Frontal cortex (tissue), 3 donors: ENCODE measurements at regions not wholly inside any gene's neighbourhood (a gene's known extent, or its start where the extent isn't known, plus 50 kb on each side); places are given as distances from the start of the nearest gene placed in this dataset.
"Not testable (repeated sequence)": the region's sequence is repeated elsewhere in the genome, so short reads cannot be mapped to it uniquely, and the experiment has no call there.

Experiments used
- DNase-seq, 2 donors: peaks; one replicate each; pipeline ENCODE4 v3.0.0; 2012; ENCODE audit warnings: low spot score in 2 of 2
- FAIRE-seq: peaks from 2 replicates; lab custom pipeline; 2012; peaks lifted over from hg19 to GRCh38; lab: Jason Lieb, UNC
- donor health status: control.
- donor health status: control.
- donor health status: control.

DNA sequence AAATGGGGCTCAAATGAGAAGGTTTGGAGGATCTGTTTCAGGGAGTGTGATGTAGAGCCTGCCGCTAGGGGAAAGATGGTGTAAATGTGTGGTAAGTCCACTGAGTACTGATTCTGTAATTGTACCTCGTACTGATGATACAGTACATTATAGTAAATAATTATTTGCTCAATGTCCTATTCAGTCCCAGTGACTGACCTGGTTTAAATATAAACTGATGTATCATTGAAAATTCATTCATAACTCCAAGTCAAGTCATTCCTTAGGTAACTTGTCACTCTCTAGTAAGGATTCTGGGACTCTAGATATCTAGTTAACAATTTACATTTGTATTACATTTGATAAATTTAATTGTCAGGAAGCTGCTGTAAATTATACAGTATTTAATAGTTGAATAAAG, 667.3 kb downstream of the DTWD2 start:
- FAIRE-seq (no peak), DNase-seq (no peak)

DNA sequence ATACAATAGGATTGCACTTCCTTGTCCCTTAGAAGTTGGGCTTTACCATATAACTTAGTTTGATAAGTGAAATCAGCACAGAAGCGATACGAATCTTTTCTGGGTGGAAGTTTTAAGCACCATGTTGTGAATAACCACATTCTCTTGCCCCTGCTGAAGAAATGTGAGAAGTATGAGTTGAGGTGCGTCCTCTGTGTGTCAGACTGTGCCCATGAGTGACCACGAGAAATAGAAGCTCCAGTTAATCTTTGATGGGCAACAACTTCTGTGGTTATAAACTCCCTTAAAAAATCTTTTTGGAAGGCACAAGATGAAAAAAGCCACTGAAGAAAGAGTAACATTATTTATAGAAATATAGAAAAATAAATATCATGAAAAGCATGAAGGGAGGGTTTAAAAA, 668.2 kb downstream of the DTWD2 start:
- no peak for FAIRE-seq
- DNase-seq, result no peak

DNA sequence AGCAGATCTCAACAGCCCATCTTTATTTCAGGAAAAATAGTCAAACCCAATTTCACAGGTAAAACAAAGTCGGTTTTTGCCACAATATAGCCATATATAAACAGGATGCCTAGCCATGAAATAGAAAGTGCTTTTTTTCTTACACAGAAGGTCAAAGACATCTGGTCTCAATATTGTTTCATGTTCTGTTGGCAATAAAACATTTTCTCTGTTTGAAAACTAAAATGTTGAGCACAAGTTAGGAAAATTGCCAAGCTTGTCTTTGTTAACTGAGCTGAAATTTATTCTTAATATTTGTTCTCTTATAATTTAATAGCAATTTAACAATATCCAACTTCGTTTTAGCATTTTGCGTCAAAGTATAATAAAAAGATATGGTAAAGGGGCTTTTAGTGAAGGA, 673.4 kb downstream of the DTWD2 start:
- FAIRE-seq (no peak), DNase-seq (no peak)

DNA sequence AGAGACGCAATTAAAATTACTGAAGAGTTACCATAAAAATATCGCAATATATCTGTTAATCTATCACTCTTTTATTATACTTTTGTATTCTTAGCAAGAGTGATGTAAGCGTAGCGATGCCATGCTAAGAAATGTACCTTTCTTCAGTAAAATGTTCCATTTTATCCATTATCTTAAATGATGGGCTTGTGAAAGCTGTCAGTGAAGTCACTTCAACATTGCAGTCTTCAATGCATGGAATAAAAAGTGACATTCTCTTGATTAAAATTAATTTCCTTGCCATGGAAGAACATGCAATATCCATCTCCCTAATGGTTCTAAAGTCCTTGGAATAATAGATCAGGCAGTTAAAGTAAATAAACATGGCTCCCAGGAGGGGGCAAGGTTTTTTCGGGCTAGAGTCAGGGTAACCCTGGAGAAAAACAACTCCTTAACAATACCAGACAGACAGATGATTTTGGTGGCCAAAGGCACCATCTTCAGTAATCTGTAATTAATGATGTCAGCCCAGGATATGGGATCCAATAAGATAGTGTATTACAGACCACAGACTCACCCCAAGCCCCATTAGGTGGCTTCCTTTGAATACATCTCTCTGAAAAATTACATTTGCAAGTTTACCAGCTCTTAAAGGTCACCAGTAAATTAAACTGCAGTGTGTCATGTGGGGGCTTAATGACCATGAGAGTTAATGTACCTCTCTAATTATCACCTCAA, 677.1 kb downstream of the DTWD2 start:
- FAIRE-seq, result no peak

DNA sequence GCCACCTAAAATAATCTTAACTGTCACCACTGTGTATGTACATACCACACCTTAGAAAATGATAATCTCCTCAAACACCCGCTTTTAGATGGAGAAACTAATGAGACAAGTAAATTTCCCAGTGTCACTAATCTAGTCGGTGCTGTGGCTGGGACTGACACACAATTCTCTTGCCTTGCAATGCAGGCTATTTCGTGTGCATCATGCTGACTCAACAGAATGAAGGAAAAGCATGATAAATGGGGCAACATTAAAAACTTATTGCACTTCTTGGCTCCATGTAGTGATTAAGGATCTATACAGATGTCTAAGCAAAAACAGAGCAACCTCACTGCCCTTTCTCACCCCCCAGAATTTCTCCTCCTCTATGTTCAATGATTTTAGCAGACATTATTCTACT, 677.9 kb downstream of the DTWD2 start:
- FAIRE-seq, result no peak
- DNase-seq, result no peak

More for the DNA sequence above, 677.1 kb downstream of the DTWD2 start:
- DNase-seq, result no peak

DNA sequence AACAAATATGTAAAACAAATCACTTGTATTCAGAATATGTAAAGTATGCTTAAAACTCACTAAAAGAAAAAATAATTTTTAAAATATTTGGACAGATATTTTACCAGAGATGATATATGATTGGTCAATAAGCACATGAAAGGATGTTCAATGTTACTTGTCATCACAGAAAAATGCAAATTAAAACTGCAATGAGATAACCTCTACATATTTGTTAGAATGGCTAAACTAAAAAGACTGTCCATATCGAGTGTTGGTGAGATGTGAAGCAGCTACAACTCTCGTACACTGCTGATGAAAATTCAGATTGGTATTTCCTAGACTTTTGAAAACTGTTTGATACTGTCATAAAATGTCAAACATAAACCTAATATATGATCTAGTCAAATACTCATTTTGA, 685.1 kb downstream of the DTWD2 start:
- DNase-seq (no peak), FAIRE-seq (no peak)

DNA sequence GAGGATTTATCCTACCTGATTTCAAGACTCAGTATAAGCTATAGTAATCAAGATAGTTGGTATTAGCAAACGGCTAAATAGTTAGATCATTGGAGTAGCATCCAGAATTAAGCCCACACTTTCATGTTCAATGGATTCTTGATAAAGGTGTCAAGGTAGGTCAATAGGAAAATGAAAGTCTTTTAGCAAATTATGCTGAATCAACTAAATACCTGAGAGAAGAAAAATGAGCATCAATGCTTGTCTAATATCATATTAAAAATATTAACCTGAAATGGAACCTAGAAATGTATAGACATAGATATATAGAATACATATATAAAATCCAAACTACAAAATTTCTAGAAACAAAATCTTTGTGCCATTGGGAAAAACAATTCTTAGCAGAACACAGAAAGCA, 685.6 kb downstream of the DTWD2 start:
- FAIRE-seq (no peak), DNase-seq (no peak)

DNA sequence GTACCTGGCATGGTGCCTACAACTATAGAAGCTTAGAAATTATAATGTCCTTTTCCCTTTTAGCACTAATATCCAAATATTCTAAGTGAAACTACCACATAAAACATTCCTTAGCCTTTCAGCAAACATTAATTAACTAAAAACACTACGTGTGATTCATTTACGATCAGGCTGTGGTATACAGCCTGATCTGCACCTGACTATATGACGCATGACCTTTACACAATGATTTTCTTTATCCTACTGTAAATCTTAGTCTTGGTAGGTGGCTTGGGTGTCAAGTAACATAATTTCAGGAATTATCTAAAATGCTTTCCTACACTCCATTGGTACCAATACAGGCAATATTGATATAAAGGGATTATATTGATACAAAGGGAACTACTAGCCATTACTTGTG, 686.7 kb downstream of the DTWD2 start:
- FAIRE-seq (no peak), DNase-seq (no peak)

DNA sequence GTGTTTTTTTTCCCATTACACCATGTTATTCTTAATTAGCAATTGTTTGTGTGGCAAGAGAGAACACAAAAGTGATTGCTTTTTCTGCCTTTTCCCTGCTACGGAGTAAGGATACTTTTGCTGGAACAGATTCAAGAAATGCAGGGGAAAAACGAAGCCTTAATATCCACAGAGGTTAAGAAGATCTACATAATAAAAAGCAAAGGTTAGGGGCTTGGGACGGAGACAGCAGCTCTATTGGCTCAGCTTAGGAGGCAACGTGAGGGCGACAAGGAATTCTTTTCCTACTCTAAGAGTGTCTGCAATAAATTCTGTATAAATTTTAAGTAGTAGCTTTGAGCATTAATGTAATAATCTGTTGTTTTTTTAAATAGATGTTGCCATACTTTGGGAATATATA, 693.3 kb downstream of the DTWD2 start:
- DNase-seq, result no peak
- FAIRE-seq, result no peak

- no peak for DNase-seq
- no peak for FAIRE-seq
Measured at GRCh38 chr5:118293378-118293777, 695.0 kb downstream of the DTWD2 start.

- FAIRE-seq, result no peak
Measured at GRCh38 chr5:118290204-118290603, 698.1 kb downstream of the DTWD2 start.

GRCh38 chr5:118284230-118284629, 704.1 kb downstream of the DTWD2 start:
- FAIRE-seq, DNase-seq: not testable (repeated sequence)

More at GRCh38 chr5:118290204-118290603, 698.1 kb downstream of the DTWD2 start:
- no peak for DNase-seq

DNA sequence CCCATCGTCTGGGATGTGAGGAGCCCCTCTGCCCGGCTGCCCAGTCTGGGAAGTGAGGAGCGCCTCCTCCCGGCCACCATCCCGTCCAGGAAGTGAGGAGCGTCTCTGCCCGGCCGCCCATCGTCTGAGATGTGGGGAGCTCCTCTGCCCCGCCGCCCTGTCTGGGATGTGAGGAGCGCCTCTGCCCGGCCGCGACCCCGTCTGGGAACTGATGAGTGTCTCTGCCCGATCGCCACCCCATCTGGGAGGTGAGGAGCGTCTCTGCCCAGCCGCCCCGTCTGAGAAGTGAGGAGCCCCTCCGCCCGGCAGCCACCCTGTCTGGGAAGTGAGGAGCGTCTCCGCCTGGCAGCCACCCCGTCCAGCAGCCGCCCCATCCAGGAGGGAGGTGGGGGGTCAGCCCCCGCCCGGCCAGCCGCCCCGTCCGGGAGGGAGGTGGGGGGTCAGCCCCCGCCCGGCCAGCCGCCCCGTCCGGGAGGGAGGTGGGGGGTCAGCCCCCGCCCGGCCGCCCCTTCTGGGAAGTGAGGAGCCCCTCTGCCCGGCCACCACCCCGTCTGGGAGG, 705.8 kb downstream of the DTWD2 start:
- not testable (repeated sequence) for DNase-seq, FAIRE-seq

GRCh38 chr5:118279540-118280294, 708.6 kb downstream of the DTWD2 start:
- FAIRE-seq (no peak), DNase-seq (no peak)

DNA sequence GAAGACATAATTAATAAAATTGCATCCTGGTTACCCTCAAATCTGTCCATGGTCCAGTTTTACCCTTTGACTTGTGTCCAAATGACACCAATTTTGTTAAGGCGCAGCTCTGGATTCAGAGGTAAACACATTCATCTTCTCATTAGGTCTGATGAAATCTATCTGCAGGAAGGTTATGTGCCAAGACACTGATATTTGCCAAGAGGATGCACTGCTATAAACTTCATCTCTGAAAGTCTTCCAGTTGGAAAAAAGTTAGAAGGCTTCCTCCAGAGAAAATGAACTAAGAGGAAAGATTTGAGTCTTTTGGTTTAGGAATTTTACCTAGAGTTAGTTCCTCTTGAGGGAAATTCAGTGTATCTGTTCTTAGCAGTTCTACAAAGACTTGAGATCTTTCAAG, 717.8 kb downstream of the DTWD2 start:
- FAIRE-seq, result no peak

DNA sequence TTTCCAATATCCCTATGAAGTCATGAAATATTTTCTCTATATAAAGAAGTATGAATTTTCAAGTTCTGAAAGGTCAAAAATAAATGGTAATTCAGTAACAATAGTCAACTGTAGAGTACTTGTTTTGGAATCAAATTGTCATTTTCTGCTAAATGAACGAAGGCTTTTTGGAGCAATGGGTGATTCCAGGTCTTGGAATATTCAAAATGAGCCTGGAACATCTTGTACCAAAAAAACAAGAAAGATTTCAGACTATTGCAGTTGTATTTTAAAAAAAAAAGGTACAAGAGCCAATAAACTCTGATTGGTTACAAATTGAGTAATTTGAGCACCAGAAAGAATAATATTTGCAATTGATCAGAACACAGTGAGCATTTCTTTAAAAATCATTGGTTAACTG, 730.1 kb downstream of the DTWD2 start:
- no peak for DNase-seq
- no peak for FAIRE-seq

More for the DNA sequence above, 717.8 kb downstream of the DTWD2 start:
- DNase-seq, result no peak

GRCh38 chr5:118257066-118257465, 731.3 kb downstream of the DTWD2 start:
- FAIRE-seq, result no peak
- no peak for DNase-seq

- DNase-seq (no peak), FAIRE-seq (no peak)
Measured at GRCh38 chr5:118253225-118254061, 734.9 kb downstream of the DTWD2 start.

DNA sequence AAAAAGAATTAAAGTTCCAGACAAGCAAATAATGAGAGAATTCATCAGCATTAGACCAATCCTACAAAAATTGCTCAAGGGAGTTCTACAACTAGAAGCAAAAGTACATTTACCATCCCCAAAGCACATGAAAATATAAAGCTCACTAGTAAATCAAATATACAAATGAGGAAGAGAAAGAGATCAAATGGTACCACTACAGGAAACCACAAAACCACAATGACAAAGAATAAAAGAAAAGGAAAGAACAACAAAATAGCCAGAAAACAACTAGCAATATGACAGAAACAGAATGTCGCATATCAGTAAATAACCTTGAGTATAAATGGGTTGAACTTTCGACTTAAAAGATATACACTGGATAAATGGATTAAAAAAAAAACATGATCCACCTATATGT, 739.0 kb downstream of the DTWD2 start:
- DNase-seq (no peak), FAIRE-seq (no peak)

DNA sequence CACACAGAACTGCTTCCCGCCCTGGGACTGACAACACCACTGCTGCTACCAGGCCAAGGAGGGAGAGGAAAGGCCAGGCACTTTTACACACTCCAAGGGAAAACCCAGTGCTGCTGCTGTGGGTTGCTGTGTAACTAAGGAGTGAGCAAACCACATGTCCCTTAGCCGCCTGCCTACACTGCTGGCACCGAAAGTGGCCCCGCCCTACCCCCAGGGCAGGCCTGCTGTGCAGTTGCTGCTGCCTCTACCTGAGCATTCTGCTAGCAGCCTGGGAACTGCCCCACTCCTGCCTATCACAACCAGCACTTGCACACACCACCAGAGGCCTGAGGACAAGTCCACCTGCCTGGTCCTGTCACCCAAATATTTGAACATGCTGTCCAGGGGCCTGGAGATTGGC, 740.9 kb downstream of the DTWD2 start:
- FAIRE-seq (no peak), DNase-seq (no peak)
